Panc1 (cell line): ENCODE measurements at regions not wholly inside any gene's neighbourhood (a gene's known extent, or its start where the extent isn't known, plus 50 kb on each side); places are given as distances from the start of the nearest gene placed in this dataset.

Experiments used
- ATAC-seq: fragments of 200-7000 bp; cut with Tn5 transposase; 2 replicates; pipeline ENCODE4 v1.9.1; 2020; ENCODE audit warnings: mild to moderate bottlenecking, moderate library complexity
- BruUV-seq: library from RNA; stranded (reverse); fragments of 400-500 nt; replicated peaks from 2 replicates; lab custom pipeline; 2021; lab: Mats Ljungman, UMichigan
- CTCF ChIA-PET: fragments of 300-600 bp; sonication (Branson Sonifier 250); formaldehyde crosslinking; loops from one replicate; lab custom pipeline; 2022; ENCODE audit warnings: antibody characterized with exemption; lab: Charles Lee
- POLR2A ChIA-PET: fragments of 300-600 bp; sonication (Branson Sonifier 250); formaldehyde crosslinking; loops from one replicate; lab custom pipeline; 2022; ENCODE audit warnings: antibody characterized with exemption; lab: Charles Lee
- DNase-seq: peaks from one replicate; pipeline ENCODE4 v3.0.0-alpha.2; 2010; ENCODE audit warnings: low read depth, low spot score
- H3K27ac ChIP-seq: 2 replicates; pipeline ENCODE4 v1.5.1; 2011; ENCODE audit warnings: mild to moderate bottlenecking, low read length, inconsistent platforms
- H3K27me3 ChIP-seq: fragments of 200-500 bp; sonication (Bioruptor generic); 2 replicates; pipeline ENCODE4 v1.6.0; 2014; ENCODE audit warnings: low read length, inconsistent platforms; ENCODE audit not compliant: control insufficient read depth, insufficient read depth
- H3K36me3 ChIP-seq: fragments of 200-500 bp; sonication (Bioruptor generic); 2 replicates; pipeline ENCODE4 v1.5.1; 2014; ENCODE audit warnings: inconsistent platforms, mild to moderate bottlenecking, low read length, moderate library complexity; ENCODE audit not compliant: control insufficient read depth, insufficient read depth
- H3K4me1 ChIP-seq: 2 replicates; pipeline ENCODE4 v1.5.1; 2011; ENCODE audit warnings: inconsistent platforms, mild to moderate bottlenecking, low read length, moderate library complexity; ENCODE audit not compliant: control insufficient read depth, insufficient read depth
- H3K4me3 ChIP-seq, 2 experiments: 2 replicates each; pipeline ENCODE4 v1.5.1; 2011 to 2012; ENCODE audit warnings: low read depth in 2 of 2, low read length in 2 of 2, mild to moderate bottlenecking in 2 of 2, inconsistent platforms in 1 of 2, moderate library complexity in 1 of 2
- H3K9me3 ChIP-seq: fragments of 200-500 bp; sonication (Bioruptor generic); 2 replicates; pipeline ENCODE4 v1.5.1; 2014; ENCODE audit warnings: low read depth, mild to moderate bottlenecking, inconsistent platforms, low read length, moderate library complexity; ENCODE audit not compliant: control insufficient read depth, insufficient read depth
- CTCF ChIP-seq: fragments of 450-650 bp; IDR thresholded peaks from 2 replicates; pipeline ENCODE4 v1.5.1; 2017; ENCODE audit warnings: mild to moderate bottlenecking
- POLR2AphosphoS5 ChIP-seq: IDR thresholded peaks from 2 replicates; pipeline ENCODE4 v1.6.1; 2012; ENCODE audit warnings: mild to moderate bottlenecking, low read depth, low read length, moderate library complexity
- REST ChIP-seq, 2 experiments: IDR thresholded peaks; 2 replicates each; pipeline ENCODE4 v1.6.1; 2011 to 2012; ENCODE audit warnings: low read depth in 2 of 2, control low read depth in 1 of 2, low read length in 1 of 2, mild to moderate bottlenecking in 1 of 2, moderate library complexity in 1 of 2; ENCODE audit not compliant: insufficient read depth in 1 of 2
- SIN3A ChIP-seq: IDR thresholded peaks from 2 replicates; pipeline ENCODE4 v1.6.1; 2012; ENCODE audit warnings: low read depth, mild to moderate bottlenecking, low read length, moderate library complexity, borderline replicate concordance; ENCODE audit not compliant: insufficient read depth
- TCF7L2 ChIP-seq: IDR thresholded peaks from 2 replicates; pipeline ENCODE4 v1.6.1; 2011; ENCODE audit warnings: mild to moderate bottlenecking, low read depth, low read length, inconsistent platforms
- in situ Hi-C: cut with HindIII; loops from 2 replicates; pipeline ENCODE4 v1.10.0; 2016; ENCODE audit warnings: low sequenced_read_pairs, low pct_unique_long_range_greater_than_20kb
- intact Hi-C: fragments of 100-400 bp; cut with micrococcal nuclease; formaldehyde crosslinking; loops from one replicate; pipeline ENCODE4 v1.10.0; 2022; ENCODE audit not compliant: unreplicated experiment

- Histone ChIP-seq H3K4me1 (no peaks in the 10 kb centered on the region), H3K27ac (no peak overlapping the region), H3K27me3 (no peaks in the 10 kb centered on the region), H3K9me3 (no peaks in the 10 kb centered on the region), H3K36me3 (no peaks in the 10 kb centered on the region), H3K4me3 (no peak overlapping the region)
- ATAC-seq (no peak), DNase-seq (no peak)
- intact Hi-C loops = no loop called here
- ChIA-PET CTCF (no interaction called here), POLR2A (no interaction called here)
- in situ Hi-C loops = no loop called here
- no peak for TF ChIP-seq REST (IDR thresholded peaks at IDR 0.05; ENCODE audit: insufficient read depth in 1 of 2, low read depth in 2 of 2, low read length in 1 of 2)
- TF ChIP-seq TCF7L2 = no peak
- TF ChIP-seq SIN3A = no peak
- no peak for TF ChIP-seq CTCF
- no peak for TF ChIP-seq POLR2AphosphoS5
- BruUV-seq = no TSS peak
These were observed 457.2 kb upstream of the SLC39A10 start for GRCh38 chr2:195199864-195200263.

GRCh38 chr2:195181059-195181705 is 475.8 kb upstream of the SLC39A10 start:
- H3K4me1 ChIP-seq = no peaks in the 10 kb centered on the region
- no peak for TF ChIP-seq SIN3A
- TF ChIP-seq POLR2AphosphoS5 = no peak
- no peak for TF ChIP-seq CTCF
- no peak for TF ChIP-seq REST (IDR thresholded peaks at IDR 0.05; ENCODE audit: insufficient read depth in 1 of 2, low read depth in 2 of 2, low read length in 1 of 2)
- no peak for TF ChIP-seq TCF7L2
- intact Hi-C loops = no loop called here
- H3K9me3 ChIP-seq = no peaks in the 10 kb centered on the region
- POLR2A ChIA-PET = no interaction called here
- H3K27ac ChIP-seq = no peak overlapping the region
- DNase-seq = no peak
- no peaks in the 10 kb centered on the region for H3K27me3 ChIP-seq
- CTCF ChIA-PET = no interaction called here
- no peak overlapping the region for H3K4me3 ChIP-seq
- no peak for ATAC-seq
- no peaks in the 10 kb centered on the region for H3K36me3 ChIP-seq
- BruUV-seq = no TSS peak
- in situ Hi-C loops = no loop called here
